Inflammatory macrophage treated with lipopolysaccharide for 4 hours (primary cell): ENCODE measurements at regions not wholly inside any gene's neighbourhood (a gene's known extent, or its start where the extent isn't known, plus 50 kb on each side); places are given as distances from the start of the nearest gene placed in this dataset.

ENCODE experiments used
- DNase-seq: peaks from one replicate; pipeline ENCODE4 v3.0.0-alpha.2; 2020

GRCh38 chr10:2850202-2850601 lies 217.1 kb upstream of the PFKP start:
- no peak for DNase-seq

GRCh38 chr10:2844925-2845324 lies 222.4 kb upstream of the PFKP start:
- DNase-seq, result no peak

- DNase-seq, result peak; percentile 37
These were observed 228.1 kb upstream of the PFKP start for GRCh38 chr10:2839081-2839725.

GRCh38 chr10:2837674-2838073 lies 229.7 kb upstream of the PFKP start:
- no peak for DNase-seq

GRCh38 chr10:2836921-2837662 lies 230.3 kb upstream of the PFKP start:
- no peak for DNase-seq

- no peak for DNase-seq
These were observed 233.1 kb upstream of the PFKP start for GRCh38 chr10:2834214-2834613.

GRCh38 chr10:2831509-2831908 lies 235.8 kb upstream of the PFKP start:
- DNase-seq, result no peak

- no peak for DNase-seq
These were observed 238.6 kb upstream of the PFKP start for GRCh38 chr10:2828741-2829140.

- DNase-seq, result no peak
These were observed 240.7 kb upstream of the PFKP start for GRCh38 chr10:2826675-2827074.

- DNase-seq, result no peak
These were observed 241.5 kb upstream of the PFKP start for GRCh38 chr10:2825841-2826240.

GRCh38 chr10:2817940-2818636 lies 249.3 kb upstream of the PFKP start:
- DNase-seq, result no peak

GRCh38 chr10:2813693-2814092 lies 253.7 kb upstream of the PFKP start:
- no peak for DNase-seq

GRCh38 chr10:2813286-2813685 lies 254.1 kb upstream of the PFKP start:
- DNase-seq, result no peak

- DNase-seq, result no peak
These were observed 254.7 kb upstream of the PFKP start for GRCh38 chr10:2812631-2813030.

GRCh38 chr10:2800178-2800577 lies 267.2 kb upstream of the PFKP start:
- DNase-seq, result no peak

GRCh38 chr10:2798336-2799022 lies 268.9 kb upstream of the PFKP start:
- no peak for DNase-seq

GRCh38 chr10:2791774-2792443 lies 275.4 kb upstream of the PFKP start:
- no peak for DNase-seq

GRCh38 chr10:2790396-2791188 lies 276.8 kb upstream of the PFKP start:
- no peak for DNase-seq

- DNase-seq, result no peak
These were observed 281.1 kb upstream of the PFKP start for GRCh38 chr10:2786251-2786650.

- no peak for DNase-seq
These were observed 282.6 kb upstream of the PFKP start for GRCh38 chr10:2784766-2785165.

- no peak for DNase-seq
These were observed 284.4 kb upstream of the PFKP start for GRCh38 chr10:2782950-2783349.

GRCh38 chr10:2782265-2782664 lies 285.1 kb upstream of the PFKP start:
- DNase-seq, result no peak
